GM19372 (cell line): ENCODE measurements at regions not wholly inside any gene's neighbourhood (a gene's known extent, or its start where the extent isn't known, plus 50 kb on each side); places are given as distances from the start of the nearest gene placed in this dataset.
A peak's percentile ranks its signal among the peaks of the same experiment; 100 is the strongest.

Experiments
- ATAC-seq: cut with Tn5 transposase; IDR thresholded peaks from one replicate; pipeline ENCODE4 v1.9.1; 2021; ENCODE audit warnings: mild to moderate bottlenecking, low read depth, moderate library complexity; ENCODE audit not compliant: unreplicated experiment

DNA sequence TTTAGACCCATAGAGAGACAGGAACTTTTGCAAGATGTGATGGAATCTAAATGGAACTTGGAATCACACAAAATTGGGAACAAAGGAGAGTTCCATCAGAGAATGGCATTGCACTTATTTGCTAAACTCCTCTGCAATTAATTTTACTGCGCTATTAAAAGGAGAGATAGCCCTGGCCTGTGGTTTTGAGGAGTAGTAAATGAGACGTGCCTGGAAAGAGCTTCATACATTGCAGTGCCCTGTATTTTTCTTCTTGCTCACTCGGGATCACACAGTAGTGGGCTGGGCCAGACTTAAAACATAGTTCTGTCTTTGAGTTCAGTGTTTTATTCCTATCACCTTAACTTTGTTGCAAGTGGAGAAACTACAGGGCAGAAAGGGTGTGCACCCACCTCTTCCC lies 94.4 kb upstream of the SLC27A6 start:
- no peak for ATAC-seq

DNA sequence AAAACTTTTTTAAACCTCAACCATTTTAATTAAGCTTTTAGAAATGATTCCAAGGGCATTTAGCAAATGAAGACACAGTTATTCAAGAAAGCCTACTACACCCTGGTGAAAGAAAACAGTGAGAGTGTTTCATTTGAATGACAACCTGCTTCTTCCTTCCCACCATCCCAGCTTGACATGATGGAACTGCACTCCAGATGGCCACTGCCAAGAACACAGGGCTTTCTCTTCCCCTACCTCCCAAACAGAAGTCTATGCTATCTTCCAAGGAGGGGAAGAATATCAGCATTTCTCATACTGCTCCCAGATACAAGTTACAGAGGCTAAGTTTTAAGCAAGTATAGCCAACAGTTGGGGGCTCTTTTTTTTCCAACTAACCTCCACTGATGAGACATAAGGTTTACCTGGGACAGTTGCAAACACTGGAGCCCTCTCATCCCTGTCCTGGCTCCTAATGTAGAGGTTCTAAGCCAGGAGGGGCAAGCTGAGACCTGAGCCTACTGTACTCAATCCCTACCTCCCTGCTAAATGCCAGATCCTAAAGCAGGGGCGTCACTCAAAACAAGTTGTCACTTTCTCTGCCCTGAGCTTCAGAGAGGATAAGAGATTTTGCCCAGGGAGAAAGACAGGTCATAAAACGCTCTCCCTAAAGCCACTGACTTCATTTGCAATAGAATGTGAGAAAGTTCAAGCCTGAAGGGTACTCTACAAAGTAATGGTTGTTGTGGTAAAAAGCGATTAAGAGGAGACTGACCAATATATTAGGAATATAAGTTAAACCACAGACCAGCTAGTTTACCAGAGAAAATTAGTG lies 88.5 kb upstream of the SLC27A6 start:
- ATAC-seq: no peak

DNA sequence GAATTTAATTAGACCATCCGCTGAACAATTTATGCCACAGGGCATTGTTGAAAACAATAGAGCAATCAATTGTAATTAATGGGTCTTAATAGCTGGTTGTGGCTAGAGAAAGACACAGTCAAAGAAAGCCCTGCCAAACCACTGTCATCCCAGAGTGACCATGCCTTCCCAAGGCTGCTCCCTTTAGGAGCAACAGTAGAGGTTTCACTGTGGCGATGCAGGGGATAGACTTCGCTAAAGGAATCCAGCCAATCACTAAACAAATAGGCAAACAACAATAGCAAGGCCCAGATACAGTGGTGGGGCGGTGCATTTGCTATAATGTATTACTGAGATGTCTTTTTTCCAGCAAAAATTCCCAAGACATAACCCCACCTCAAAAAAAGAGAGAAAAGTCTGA lies 87.8 kb upstream of the SLC27A6 start:
- ATAC-seq: no peak

DNA sequence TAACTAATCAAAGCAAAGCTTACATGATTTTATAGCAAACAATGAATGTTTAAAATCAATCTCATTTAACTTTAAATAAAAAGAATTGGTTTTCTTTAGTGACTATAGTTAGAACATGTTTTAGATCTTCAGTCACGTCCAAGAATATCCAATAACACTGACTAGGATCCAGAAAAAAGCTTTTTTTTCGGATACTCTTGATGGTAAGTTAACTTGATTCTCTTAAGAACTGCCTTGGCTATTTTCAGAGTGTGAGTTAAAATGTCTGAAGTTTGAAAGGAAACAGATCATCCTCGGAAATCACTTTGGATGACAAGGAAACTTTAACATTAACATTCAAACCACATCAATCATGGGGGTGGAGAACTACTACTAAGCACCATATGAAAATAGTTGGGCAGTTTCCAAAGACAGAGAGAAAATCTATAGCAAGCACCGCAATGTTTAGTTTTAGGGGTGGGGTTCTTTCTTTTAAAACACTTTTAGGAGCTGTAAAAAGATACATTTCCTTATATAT lies 83.7 kb upstream of the SLC27A6 start:
- ATAC-seq: no peak

DNA sequence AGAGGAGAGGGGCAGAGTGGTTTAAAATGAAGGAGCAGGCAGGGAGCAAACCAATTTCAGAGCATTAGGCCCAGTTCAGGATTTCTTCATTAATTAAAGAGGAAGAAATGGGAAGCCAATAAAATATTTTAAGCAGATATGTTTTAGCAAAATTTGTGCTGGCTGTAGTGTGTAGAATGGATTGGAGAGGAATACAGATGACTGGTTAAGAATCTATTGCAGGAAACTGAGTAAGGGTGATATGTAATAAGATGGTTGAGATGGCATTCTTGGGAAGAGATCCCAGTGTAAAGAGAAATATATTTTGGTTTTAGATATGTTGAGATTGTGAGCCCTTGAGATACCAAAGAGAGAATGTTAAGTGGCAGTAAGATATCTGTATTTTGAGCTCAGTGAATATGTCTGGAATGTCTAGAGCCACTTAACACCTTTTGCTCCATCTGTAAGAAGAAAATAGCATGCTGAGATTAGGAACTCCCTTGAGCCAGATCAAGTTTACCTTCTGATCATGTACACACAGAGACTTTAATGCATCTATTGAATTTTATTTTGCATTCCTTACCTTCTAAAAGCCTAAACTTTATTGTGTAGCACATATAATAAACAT lies 79.5 kb upstream of the SLC27A6 start:
- ATAC-seq: no peak

DNA sequence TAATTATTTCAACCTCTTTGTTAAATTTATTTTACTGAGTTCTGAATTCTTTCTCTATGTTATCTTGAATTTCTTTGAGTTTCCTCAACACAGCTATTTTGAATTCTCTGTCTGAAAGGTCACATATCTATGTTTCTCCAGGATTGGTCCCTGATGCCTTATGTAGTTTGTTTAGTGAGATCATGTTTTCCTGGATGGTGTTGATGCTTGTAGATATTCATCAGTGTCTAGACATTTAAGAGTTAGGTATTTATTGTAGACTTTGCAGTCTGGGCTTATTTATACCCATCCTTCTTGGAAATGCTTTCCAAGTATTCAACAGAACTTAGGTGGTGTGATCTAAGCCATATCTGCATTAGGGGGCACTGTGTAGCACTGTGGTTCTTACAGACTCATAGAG lies 70.2 kb upstream of the SLC27A6 start:
- ATAC-seq: no peak

DNA sequence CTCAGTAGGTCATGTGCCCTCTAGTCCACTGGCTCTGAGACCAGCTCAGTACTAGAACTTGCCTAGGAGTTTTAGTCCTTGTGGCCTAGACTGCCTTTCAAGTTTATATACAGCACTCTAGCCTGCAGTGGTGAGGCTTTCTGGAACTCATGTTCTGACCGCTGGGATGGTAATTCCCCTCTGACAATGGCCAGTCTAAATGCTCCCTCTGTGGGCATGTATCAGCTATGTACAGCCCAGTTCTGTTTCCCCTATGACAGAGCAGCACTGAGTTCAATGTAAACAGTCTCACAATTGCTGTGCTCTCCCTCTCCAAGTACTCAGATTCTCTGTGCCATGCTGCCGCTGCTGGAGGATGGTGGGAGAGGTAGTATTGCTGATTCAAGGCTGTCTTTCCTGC lies 68.6 kb upstream of the SLC27A6 start:
- ATAC-seq: no peak

DNA sequence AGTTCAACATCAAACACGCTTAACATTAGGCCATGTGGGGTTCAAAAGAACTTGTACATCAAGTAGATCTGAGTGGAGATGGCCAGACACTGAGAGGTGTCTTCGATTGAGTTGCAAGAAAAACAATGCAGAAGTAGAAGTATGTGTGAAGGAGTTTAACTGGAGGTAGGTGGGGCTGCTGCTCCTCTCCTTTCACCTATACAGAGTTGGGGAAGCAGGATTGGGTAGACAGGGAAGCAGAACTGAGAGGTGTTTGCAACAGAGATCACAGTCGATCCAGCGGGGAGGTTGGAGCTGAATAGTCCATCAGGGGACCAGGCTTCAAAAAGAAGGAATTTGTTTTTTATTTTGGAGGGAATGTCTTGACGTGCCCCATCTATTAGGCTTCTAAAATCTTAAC lies 61.7 kb upstream of the SLC27A6 start:
- ATAC-seq: no peak

DNA sequence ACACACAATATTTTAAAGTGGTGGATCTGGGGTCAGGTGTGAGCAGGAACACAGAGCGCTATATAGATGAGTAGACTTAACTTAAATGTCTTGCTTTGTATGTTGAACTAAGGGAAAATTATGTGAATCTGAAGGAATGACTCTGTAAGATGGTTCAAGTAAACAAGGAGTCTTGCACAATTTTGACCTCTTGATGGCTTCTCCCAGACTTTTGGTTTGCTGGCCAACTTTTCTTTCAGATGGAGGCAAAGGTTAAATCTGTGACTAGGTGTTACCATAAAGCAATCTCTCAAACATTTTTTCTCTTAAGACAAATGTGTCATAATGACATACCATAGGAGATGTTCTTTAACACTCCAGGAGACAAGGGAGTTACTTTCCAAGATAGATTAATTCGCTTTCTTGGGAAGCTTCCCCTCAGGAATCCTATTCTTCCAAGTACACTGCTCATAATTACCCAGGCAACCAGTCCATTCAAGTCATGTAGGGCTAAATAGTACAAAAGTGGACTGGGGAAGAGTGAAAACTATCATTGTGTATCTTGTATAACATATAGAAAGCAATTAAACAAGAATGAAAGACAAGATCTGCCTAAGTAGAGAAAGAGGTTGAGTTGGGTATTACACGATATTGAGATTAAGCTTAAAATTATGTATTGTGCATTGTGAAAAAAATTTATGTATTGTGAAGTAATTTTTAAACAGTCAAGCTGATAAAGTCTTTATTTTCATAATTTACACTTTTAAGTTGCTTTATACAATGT lies 60.3 kb upstream of the SLC27A6 start:
- peak; percentile 18 for ATAC-seq

DNA sequence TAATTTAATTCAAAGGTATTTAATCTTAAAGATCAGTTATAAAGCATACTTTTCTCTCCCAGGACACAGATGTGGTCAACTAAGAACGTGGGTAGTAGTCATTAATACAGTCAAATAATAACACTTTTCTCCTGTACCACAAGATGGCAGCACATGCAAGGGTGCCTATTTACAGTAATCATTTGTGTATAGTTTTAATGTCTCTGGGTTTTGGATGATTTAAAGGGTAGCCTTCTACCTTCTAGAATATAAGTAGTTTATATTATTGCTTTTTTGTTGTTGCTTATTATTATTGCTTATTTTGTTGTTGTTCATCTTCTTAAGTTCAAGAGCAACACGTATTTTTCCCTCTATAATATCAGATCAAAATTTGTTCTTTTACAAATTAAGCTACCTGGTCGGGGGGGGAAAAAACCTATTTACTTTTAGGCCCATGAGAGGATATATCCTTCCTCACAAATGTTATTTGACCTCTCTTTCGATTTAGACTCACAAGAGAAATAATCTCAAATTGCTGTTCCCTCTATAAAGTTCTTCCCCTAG lies 59.6 kb upstream of the SLC27A6 start:
- peak; percentile 91 for ATAC-seq

DNA sequence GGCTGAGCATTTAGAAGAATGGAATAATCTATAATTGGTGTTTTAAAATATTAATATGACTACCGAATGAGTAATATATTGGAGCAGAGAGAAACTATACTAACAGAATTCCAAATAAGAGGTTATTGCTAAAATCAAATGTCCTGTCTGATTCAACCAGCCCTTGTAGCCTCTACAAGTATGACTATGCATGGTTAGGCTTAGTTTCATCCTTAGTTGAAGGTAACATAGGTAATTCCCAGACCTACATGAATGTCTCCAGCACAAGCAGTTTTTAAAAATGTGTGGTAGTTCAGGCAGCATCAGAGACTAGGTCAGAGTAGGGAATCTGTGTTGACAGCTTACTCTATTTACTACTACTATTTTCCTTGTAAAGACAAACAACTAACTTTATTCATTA lies 51.7 kb upstream of the SLC27A6 start:
- ATAC-seq: no peak
